SK-N-SH treated with all-trans-retinoic acid at 6 μM for 48 hours (cell line): ENCODE measurements at regions not wholly inside any gene's neighbourhood (a gene's known extent, or its start where the extent isn't known, plus 50 kb on each side); places are given as distances from the start of the nearest gene placed in this dataset.

Experiments used
- ATAC-seq: fragments of 200-7000 bp; cut with Tn5 transposase; 3 replicates; pipeline ENCODE4 v1.9.1; 2020; ENCODE audit warnings: mild to moderate bottlenecking, moderate library complexity
- ARNTL ChIP-seq: fragments of 450-650 bp; formaldehyde crosslinking; IDR thresholded peaks from 2 replicates; pipeline ENCODE4 v1.5.0; 2020; ENCODE audit warnings: low read depth, mild to moderate bottlenecking, moderate library complexity, borderline replicate concordance
- BACH2 ChIP-seq: fragments of 250-450 bp; sonication (Bioruptor Pico); IDR thresholded peaks from 2 replicates; pipeline ENCODE4 v1.9.0; 2021; ENCODE audit warnings: mild to moderate bottlenecking, borderline replicate concordance
- CSDC2 ChIP-seq: fragments of 250-450 bp; sonication (Bioruptor Pico); IDR thresholded peaks from 2 replicates; pipeline ENCODE4 v1.5.0; 2020; ENCODE audit warnings: mild to moderate bottlenecking, moderate library complexity
- CSRNP3 ChIP-seq: fragments of 250-450 bp; sonication (Bioruptor Pico); IDR thresholded peaks from 2 replicates; pipeline ENCODE4 v1.5.1; 2021; ENCODE audit warnings: mild to moderate bottlenecking, moderate library complexity
- ESRRG ChIP-seq: fragments of 250-450 bp; sonication (Bioruptor Pico); IDR thresholded peaks from 2 replicates; pipeline ENCODE4 v1.6.1; 2021; ENCODE audit warnings: mild to moderate bottlenecking
- GLIS3 ChIP-seq: fragments of 250-450 bp; sonication (Bioruptor Pico); IDR thresholded peaks from 2 replicates; pipeline ENCODE4 v1.5.0; 2020; ENCODE audit warnings: mild to moderate bottlenecking, moderate library complexity
- ISL1 ChIP-seq: fragments of 250-450 bp; sonication (Bioruptor Pico); IDR thresholded peaks from 2 replicates; pipeline ENCODE4 v2.1.2; 2022; ENCODE audit warnings: mild to moderate bottlenecking, moderate library complexity
- OSR1 ChIP-seq: fragments of 250-450 bp; sonication (Bioruptor Pico); IDR thresholded peaks from 2 replicates; pipeline ENCODE4 v1.8.0; 2022; ENCODE audit warnings: moderate library complexity, mild to moderate bottlenecking, inconsistent platforms
- PATZ1 ChIP-seq: fragments of 250-450 bp; sonication (Bioruptor Pico); IDR thresholded peaks from 2 replicates; pipeline ENCODE4 v1.8.0; 2020; ENCODE audit warnings: mild to moderate bottlenecking, moderate library complexity, borderline replicate concordance
- PPARA ChIP-seq: fragments of 250-450 bp; sonication (Bioruptor Pico); IDR thresholded peaks from 2 replicates; pipeline ENCODE4 v1.5.0; 2020; ENCODE audit warnings: mild to moderate bottlenecking, borderline replicate concordance
- RARB ChIP-seq: fragments of 250-450 bp; sonication (Bioruptor Pico); IDR thresholded peaks from 2 replicates; pipeline ENCODE4 v1.8.0; 2021; ENCODE audit warnings: mild to moderate bottlenecking, moderate library complexity
- SNAI2 ChIP-seq: fragments of 250-450 bp; sonication (Bioruptor Pico); IDR thresholded peaks from 2 replicates; pipeline ENCODE4 v1.5.0; 2020; ENCODE audit warnings: mild to moderate bottlenecking, moderate library complexity
- TCF4 ChIP-seq: fragments of 250-450 bp; sonication (Bioruptor Pico); IDR thresholded peaks from 2 replicates; pipeline ENCODE4 v1.8.0; 2021; ENCODE audit warnings: mild to moderate bottlenecking, moderate library complexity, borderline replicate concordance
- TSHZ2 ChIP-seq: fragments of 250-450 bp; sonication (Bioruptor Pico); IDR thresholded peaks from 2 replicates; pipeline ENCODE4 v1.5.0; 2020; ENCODE audit warnings: mild to moderate bottlenecking, moderate library complexity
- ZC3H10 ChIP-seq: fragments of 250-450 bp; sonication (Bioruptor Pico); IDR thresholded peaks from 2 replicates; pipeline ENCODE4 v1.5.1; 2021; ENCODE audit warnings: mild to moderate bottlenecking, moderate library complexity
- ZFP3 ChIP-seq: fragments of 250-450 bp; sonication (Bioruptor Pico); IDR thresholded peaks from 2 replicates; pipeline ENCODE4 v1.5.0; 2020; ENCODE audit warnings: mild to moderate bottlenecking, moderate library complexity
- ZFP30 ChIP-seq: fragments of 450-650 bp; formaldehyde crosslinking; IDR thresholded peaks from 2 replicates; pipeline ENCODE4 v1.5.0; 2022; ENCODE audit warnings: mild to moderate bottlenecking, moderate library complexity
- ZNF565 ChIP-seq: fragments of 450-650 bp; formaldehyde crosslinking; conservative IDR thresholded peaks from 2 replicates; pipeline ENCODE4 v1.5.0; 2020; ENCODE audit warnings: low read depth, mild to moderate bottlenecking, moderate library complexity
- ZNF70 ChIP-seq: fragments of 450-650 bp; formaldehyde crosslinking; IDR thresholded peaks from 2 replicates; pipeline ENCODE4 v1.5.0; 2020; ENCODE audit warnings: mild to moderate bottlenecking, moderate library complexity
- ZNF8 ChIP-seq: fragments of 450-650 bp; formaldehyde crosslinking; IDR thresholded peaks from 2 replicates; pipeline ENCODE4 v1.5.0; 2020; ENCODE audit warnings: mild to moderate bottlenecking, moderate library complexity
- TF ChIP-seq, protein P1 (sequence below): fragments of 250-450 bp; sonication (Bioruptor Pico); IDR thresholded peaks from 2 replicates; pipeline ENCODE4 v1.5.1; 2020; ENCODE audit warnings: low read depth, mild to moderate bottlenecking, moderate library complexity
- TF ChIP-seq, protein P2 (sequence below): fragments of 250-450 bp; sonication (Bioruptor Pico); IDR thresholded peaks from 2 replicates; pipeline ENCODE4 v1.8.0; 2021; ENCODE audit warnings: low read depth, mild to moderate bottlenecking, moderate library complexity, borderline replicate concordance

GRCh38 chr14:62079038-62079437, 316.8 kb downstream of the SNAPC1 start:
- TF ChIP-seq SNAI2, result no peak
- TF ChIP-seq PATZ1 (CRISPR knock-in tag), result no peak
- no peak for ATAC-seq

DNA sequence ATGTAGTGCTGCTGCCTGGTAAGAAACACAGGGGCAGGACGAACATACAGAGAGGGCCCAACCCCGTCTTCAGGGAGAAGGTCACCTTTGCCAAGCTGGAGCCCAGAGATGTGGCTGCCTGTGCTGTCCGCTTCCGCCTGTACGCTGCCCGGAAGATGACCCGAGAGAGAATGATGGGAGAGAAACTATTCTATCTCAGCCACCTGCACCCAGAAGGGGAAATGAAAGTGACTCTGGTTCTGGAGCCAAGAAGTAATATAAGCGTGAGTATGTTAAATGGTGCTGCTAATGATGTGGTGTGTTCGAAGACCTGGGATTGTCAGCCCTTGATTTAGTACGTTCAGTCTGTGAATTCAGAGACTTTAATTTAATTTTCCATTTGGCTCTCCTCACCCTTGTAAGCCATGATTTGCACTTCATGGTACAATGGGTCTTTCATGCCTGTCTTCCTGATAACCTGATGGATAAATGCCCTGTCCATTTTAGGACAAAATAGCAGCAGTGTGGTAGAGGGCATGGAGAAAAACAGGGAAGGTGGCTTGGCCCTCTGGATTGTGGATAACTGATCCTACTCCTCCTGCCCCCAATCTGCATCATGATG, 318.9 kb downstream of the SNAPC1 start:
- no peak for ATAC-seq
- TF ChIP-seq, protein P1, sequence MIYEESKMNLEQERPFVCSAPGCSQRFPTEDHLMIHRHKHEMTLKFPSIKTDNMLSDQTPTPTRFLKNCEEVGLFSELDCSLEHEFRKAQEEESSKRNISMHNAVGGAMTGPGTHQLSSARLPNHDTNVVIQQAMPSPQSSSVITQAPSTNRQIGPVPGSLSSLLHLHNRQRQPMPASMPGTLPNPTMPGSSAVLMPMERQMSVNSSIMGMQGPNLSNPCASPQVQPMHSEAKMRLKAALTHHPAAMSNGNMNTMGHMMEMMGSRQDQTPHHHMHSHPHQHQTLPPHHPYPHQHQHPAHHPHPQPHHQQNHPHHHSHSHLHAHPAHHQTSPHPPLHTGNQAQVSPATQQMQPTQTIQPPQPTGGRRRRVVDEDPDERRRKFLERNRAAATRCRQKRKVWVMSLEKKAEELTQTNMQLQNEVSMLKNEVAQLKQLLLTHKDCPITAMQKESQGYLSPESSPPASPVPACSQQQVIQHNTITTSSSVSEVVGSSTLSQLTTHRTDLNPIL (CRISPR knock-in tag), result no peak

DNA sequence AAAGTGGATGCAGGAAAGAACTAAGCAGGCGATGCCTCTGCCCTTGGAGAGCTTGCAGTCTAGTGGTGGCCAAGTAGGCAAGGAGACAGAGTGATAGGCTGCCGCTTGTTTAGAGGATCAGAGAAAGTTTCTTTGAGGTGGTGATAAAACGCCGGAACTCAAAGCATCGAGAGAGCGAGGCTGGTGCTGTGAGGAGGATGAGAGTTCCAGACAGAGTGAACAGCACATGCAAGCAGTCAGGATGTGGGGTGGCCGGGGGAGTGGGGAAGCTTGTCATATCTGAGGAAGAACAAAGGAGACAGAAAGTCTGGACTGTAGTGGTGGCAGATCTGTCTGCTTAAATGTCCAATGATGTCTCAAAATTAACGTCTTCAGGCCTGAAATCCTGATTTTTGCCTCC, 319.7 kb downstream of the SNAPC1 start:
- no peak for ATAC-seq
- TF ChIP-seq GLIS3 (CRISPR knock-in tag) (no peak), ESRRG (no peak), ISL1 (CRISPR knock-in tag) (no peak), ZFP30 (CRISPR knock-in tag) (no peak), ZNF565 (no peak), ZC3H10 (CRISPR knock-in tag) (no peak), CSDC2 (CRISPR knock-in tag) (no peak), ZNF8 (CRISPR knock-in tag) (no peak), PPARA (no peak), SNAI2 (no peak), TCF4 (CRISPR knock-in tag) (no peak), RARB (no peak), ZFP3 (CRISPR knock-in tag) (no peak), ZNF70 (no peak), TSHZ2 (CRISPR knock-in tag) (no peak), ARNTL (CRISPR knock-in tag) (no peak)
- TF ChIP-seq, protein P2, sequence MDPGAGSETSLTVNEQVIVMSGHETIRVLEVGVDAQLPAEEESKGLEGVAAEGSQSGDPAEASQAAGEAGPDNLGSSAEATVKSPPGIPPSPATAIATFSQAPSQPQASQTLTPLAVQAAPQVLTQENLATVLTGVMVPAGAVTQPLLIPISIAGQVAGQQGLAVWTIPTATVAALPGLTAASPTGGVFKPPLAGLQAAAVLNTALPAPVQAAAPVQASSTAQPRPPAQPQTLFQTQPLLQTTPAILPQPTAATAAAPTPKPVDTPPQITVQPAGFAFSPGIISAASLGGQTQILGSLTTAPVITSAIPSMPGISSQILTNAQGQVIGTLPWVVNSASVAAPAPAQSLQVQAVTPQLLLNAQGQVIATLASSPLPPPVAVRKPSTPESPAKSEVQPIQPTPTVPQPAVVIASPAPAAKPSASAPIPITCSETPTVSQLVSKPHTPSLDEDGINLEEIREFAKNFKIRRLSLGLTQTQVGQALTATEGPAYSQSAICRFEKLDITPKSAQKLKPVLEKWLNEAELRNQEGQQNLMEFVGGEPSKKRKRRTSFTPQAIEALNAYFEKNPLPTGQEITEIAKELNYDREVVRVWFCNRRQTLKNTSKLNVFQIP (CRISPR knock-in tag), result no peak
- TF ChIP-seq, protein P1 (CRISPR knock-in tag), result no peak

DNA sequence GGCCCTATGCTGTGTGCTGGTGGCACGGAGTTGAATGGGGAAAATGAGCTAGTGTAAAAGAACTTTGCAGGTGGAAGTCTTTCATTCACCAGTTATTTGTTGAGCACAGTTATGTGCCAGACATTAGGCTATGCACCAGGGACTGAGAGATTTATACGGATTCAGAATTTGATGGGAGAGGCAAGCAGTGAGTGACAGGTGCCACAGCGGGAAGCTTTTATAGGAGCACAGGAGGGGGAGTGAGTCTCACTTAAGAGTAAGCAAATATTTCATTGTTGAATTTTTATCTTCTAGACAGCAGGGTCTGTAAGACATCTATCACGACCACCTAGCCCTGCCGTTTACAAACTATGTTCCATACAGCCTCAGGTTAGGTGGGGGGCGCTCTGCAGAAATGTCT, 320.6 kb downstream of the SNAPC1 start:
- ATAC-seq, result no peak
- no peak for TF ChIP-seq CSRNP3 (CRISPR knock-in tag)
- no peak for TF ChIP-seq BACH2
- TF ChIP-seq ZNF70, result no peak
- no peak for TF ChIP-seq CSDC2 (CRISPR knock-in tag)
- TF ChIP-seq ARNTL (CRISPR knock-in tag), result no peak
- no peak for TF ChIP-seq OSR1
- TF ChIP-seq SNAI2, result no peak
- TF ChIP-seq PATZ1 (CRISPR knock-in tag), result no peak
- TF ChIP-seq GLIS3 (CRISPR knock-in tag), result no peak
- TF ChIP-seq TSHZ2 (CRISPR knock-in tag), result no peak
